ENCODE measurements at regions not wholly inside any gene's neighbourhood (a gene's known extent, or its start where the extent isn't known, plus 50 kb on each side); places are given as distances from the start of the nearest gene placed in this dataset.

DNA sequence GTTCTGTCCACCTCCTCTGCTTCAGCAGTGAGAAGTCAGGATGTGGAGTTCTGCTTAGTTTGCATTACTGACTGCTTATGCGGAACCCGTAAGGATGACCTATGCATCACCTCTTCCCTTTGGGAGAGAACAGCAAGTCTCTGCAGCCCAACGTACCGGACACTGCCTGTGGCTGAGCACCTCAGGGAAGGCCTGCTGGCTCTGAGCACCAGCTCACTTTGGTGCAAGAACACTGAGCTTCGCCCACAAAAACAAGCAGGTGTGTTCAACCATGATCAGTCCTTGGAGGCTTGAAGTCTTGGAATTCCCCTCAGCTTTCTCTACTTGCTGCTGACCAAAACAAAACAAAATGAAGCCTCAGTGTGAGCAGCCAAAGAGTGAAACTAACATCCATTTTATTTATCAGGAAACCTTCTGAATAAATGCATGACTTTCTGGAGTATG, 52.7 kb upstream of the NCK2 start:
- H3K36me3 ChIP-seq: no peaks in the 10 kb centered on the region
- no peak overlapping the region for H3K27ac ChIP-seq
- no peak for TF ChIP-seq CTCF (IDR thresholded peaks at IDR 0.05)
- no peaks in the 10 kb centered on the region for H3K4me1 ChIP-seq (ENCODE audit: control insufficient read depth in 1 of 2, insufficient read depth in 1 of 2, low read depth in 1 of 2, low read length in 1 of 2)
- H3K27me3 ChIP-seq: no peaks in the 10 kb centered on the region
- H3K4me3 ChIP-seq (ENCODE audit: low read depth in 1 of 2, low read length in 1 of 2): no peak overlapping the region
- H3K9me3 ChIP-seq: no peaks in the 10 kb centered on the region

GRCh38 chr2:105690566-105690965, 54.1 kb upstream of the NCK2 start:
- H3K27me3 ChIP-seq: no peaks in the 10 kb centered on the region
- no peak overlapping the region for H3K27ac ChIP-seq
- no peaks in the 10 kb centered on the region for H3K36me3 ChIP-seq
- no peaks in the 10 kb centered on the region for H3K4me1 ChIP-seq (ENCODE audit: control insufficient read depth in 1 of 2, insufficient read depth in 1 of 2, low read depth in 1 of 2, low read length in 1 of 2)
- no peaks in the 10 kb centered on the region for H3K9me3 ChIP-seq
- no peak for TF ChIP-seq CTCF (IDR thresholded peaks at IDR 0.05)
- no peak overlapping the region for H3K4me3 ChIP-seq (ENCODE audit: low read depth in 1 of 2, low read length in 1 of 2)

- H3K9me3 ChIP-seq: no peaks in the 10 kb centered on the region
- H3K27ac ChIP-seq: no peak overlapping the region
- no peaks in the 10 kb centered on the region for H3K36me3 ChIP-seq
- H3K4me3 ChIP-seq (ENCODE audit: low read depth in 1 of 2, low read length in 1 of 2): no peak overlapping the region
- H3K4me1 ChIP-seq (ENCODE audit: control insufficient read depth in 1 of 2, insufficient read depth in 1 of 2, low read depth in 1 of 2, low read length in 1 of 2): no peaks in the 10 kb centered on the region
- H3K27me3 ChIP-seq: no peaks in the 10 kb centered on the region
- no peak for TF ChIP-seq CTCF (IDR thresholded peaks at IDR 0.05)
Measured at GRCh38 chr2:105689484-105689883, 55.2 kb upstream of the NCK2 start.

- Histone ChIP-seq H3K27me3 (no peaks in the 10 kb centered on the region), H3K9me3 (no peaks in the 10 kb centered on the region), H3K36me3 (no peaks in the 10 kb centered on the region), H3K4me1 (ENCODE audit: control insufficient read depth in 1 of 2, insufficient read depth in 1 of 2, low read depth in 1 of 2, low read length in 1 of 2) (no peaks in the 10 kb centered on the region), H3K4me3 (ENCODE audit: low read depth in 1 of 2, low read length in 1 of 2) (no peak overlapping the region), H3K27ac (no peak overlapping the region)
- TF ChIP-seq CTCF (IDR thresholded peaks at IDR 0.05): no peak
Measured at GRCh38 chr2:105688946-105689345, 55.8 kb upstream of the NCK2 start.

DNA sequence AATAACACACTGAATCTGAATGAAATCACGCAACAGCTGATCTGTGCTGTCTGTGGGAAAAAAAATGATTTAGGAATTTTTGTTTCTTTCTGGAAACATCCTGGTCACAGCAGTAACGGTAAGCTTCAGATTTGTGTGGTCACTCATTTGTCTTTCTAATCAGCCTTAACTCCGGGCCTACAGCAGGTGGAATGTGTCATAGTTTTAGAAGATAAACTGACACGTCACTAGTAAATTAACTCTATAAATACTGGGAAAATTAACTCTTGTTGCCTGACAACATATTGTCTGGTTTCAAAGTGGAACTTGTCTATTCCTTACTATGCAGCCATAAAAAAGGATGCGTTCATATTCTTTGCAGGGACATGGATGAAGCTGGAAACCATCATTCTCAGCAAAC, 58.1 kb upstream of the NCK2 start:
- no peaks in the 10 kb centered on the region for H3K36me3 ChIP-seq
- H3K27me3 ChIP-seq: no peaks in the 10 kb centered on the region
- no peak overlapping the region for H3K27ac ChIP-seq
- no peaks in the 10 kb centered on the region for H3K4me1 ChIP-seq (ENCODE audit: control insufficient read depth in 1 of 2, insufficient read depth in 1 of 2, low read depth in 1 of 2, low read length in 1 of 2)
- H3K4me3 ChIP-seq (ENCODE audit: low read depth in 1 of 2, low read length in 1 of 2): no peak overlapping the region
- TF ChIP-seq CTCF (IDR thresholded peaks at IDR 0.05): no peak
- no peaks in the 10 kb centered on the region for H3K9me3 ChIP-seq

DNA sequence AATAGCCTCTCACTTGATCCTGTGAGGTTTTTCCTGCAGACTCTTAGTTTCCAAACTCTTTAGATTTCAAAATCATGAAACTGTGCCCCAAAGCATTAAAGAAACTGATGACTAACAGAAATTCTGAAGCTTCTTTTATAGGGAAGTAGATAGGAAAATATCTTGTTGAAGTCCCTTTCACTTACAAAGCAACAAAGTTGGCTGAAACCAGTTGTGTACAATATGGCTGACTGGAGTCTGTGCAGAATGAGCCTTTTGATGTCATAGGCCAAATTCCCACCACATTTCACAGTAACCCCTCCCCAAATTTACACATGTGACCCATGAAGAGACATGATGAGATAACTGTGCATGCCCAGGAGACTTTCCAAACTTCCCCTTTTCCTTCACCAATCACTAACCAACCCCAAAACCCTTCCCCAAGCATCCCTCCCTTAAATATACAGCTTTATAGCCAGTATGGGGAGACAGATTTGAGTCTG, 61.7 kb upstream of the NCK2 start:
- Histone ChIP-seq H3K4me1 (ENCODE audit: control insufficient read depth in 1 of 2, insufficient read depth in 1 of 2, low read depth in 1 of 2, low read length in 1 of 2) (no peaks in the 10 kb centered on the region), H3K27ac (no peak overlapping the region), H3K27me3 (no peaks in the 10 kb centered on the region), H3K9me3 (no peaks in the 10 kb centered on the region), H3K4me3 (ENCODE audit: low read depth in 1 of 2, low read length in 1 of 2) (no peak overlapping the region), H3K36me3 (no peaks in the 10 kb centered on the region)
- TF ChIP-seq CTCF (IDR thresholded peaks at IDR 0.05): no peak

Data from neutrophil (primary cell).